GM10248 (cell line): ENCODE measurements at regions not wholly inside any gene's neighbourhood (a gene's known extent, or its start where the extent isn't known, plus 50 kb on each side); places are given as distances from the start of the nearest gene placed in this dataset.

ENCODE experiments used
- CTCF ChIA-PET: fragments of 300-600 bp; sonication (Branson Sonifier 250); formaldehyde crosslinking; extraction: SDS; loops from one replicate; lab custom pipeline; 2021; ENCODE audit warnings: antibody characterized with exemption; lab: Yijun Ruan, JAX
- POLR2A ChIA-PET: fragments of 350-650 bp; sonication (Branson Sonifier 250); formaldehyde crosslinking; extraction: SDS; loops from one replicate; lab custom pipeline; 2020; ENCODE audit warnings: antibody characterized with exemption; lab: Yijun Ruan, JAX
- DNase-seq: peaks from one replicate; pipeline ENCODE4 v3.0.0; 2012; ENCODE audit errors: extremely low spot score
- CTCF ChIP-seq: IDR thresholded peaks from 2 replicates; pipeline ENCODE4 v1.5.1; 2012; ENCODE audit warnings: mild to moderate bottlenecking, low read depth; ENCODE audit errors: extremely low read depth, missing control alignments, control extremely low read depth

GRCh38 chr1:222251847-222252246 is 296.1 kb downstream of the HHIPL2 start:
- TF ChIP-seq CTCF: no peak
- DNase-seq: no peak
- ChIA-PET CTCF (interaction anchor here (1.3 kb wide), 1 partner anchor 12 kb away, joined by 5 read pairs; no protein-coding TSS in a partner anchor), POLR2A (no interaction called here)

- ChIA-PET CTCF (interaction anchor here (1.2 to 2.1 kb wide), 2 partner anchors 10 to 11 kb away, joined by 6 to 8 read pairs; no protein-coding TSS in a partner anchor), POLR2A (no interaction called here)
- no peak for TF ChIP-seq CTCF
- DNase-seq: no peak
Measured at GRCh38 chr1:222250376-222250775, 297.5 kb downstream of the HHIPL2 start.

GRCh38 chr1:222247811-222248310 is 300.0 kb downstream of the HHIPL2 start:
- no peak for TF ChIP-seq CTCF
- DNase-seq: no peak
- ChIA-PET POLR2A (no interaction called here), CTCF (no interaction called here)

GRCh38 chr1:222247081-222247480 is 300.8 kb downstream of the HHIPL2 start:
- TF ChIP-seq CTCF: no peak
- no peak for DNase-seq
- CTCF ChIA-PET: no interaction called here
- POLR2A ChIA-PET: no interaction called here

GRCh38 chr1:222243902-222244301 is 304.0 kb downstream of the HHIPL2 start:
- ChIA-PET CTCF (interaction anchor here (1.1 kb wide), 2 partner anchors 15 to 17 kb away, joined by 3 read pairs; no protein-coding TSS in a partner anchor), POLR2A (no interaction called here)
- no peak for DNase-seq
- no peak for TF ChIP-seq CTCF

GRCh38 chr1:222242492-222242891 is 305.4 kb downstream of the HHIPL2 start:
- TF ChIP-seq CTCF: no peak
- POLR2A ChIA-PET: no interaction called here
- CTCF ChIA-PET: no interaction called here
- no peak for DNase-seq
